B cell (primary cell): ENCODE measurements at regions not wholly inside any gene's neighbourhood (a gene's known extent, or its start where the extent isn't known, plus 50 kb on each side); places are given as distances from the start of the nearest gene placed in this dataset.

Source experiments
- ATAC-seq: fragments of 200-7000 bp; cut with Tn5 transposase; one replicate; pipeline ENCODE4 v1.10.0; 2021; ENCODE audit warnings: low read depth, mild to moderate bottlenecking, moderate number of reproducible peaks, moderate library complexity
- CTCF ChIA-PET: fragments of 350-600 bp; sonication (Branson Sonifier 250); formaldehyde crosslinking; loops from one replicate; lab custom pipeline; 2021; ENCODE audit warnings: antibody characterized with exemption, inconsistent platforms; lab: Charles Lee
- POLR2A ChIA-PET: fragments of 350-600 bp; sonication (Branson Sonifier 250); formaldehyde crosslinking; loops from one replicate; lab custom pipeline; 2021; ENCODE audit warnings: antibody characterized with exemption; lab: Charles Lee
- DNase-seq: peaks from one replicate; pipeline ENCODE4 v3.0.0; 2013
- H2AFZ ChIP-seq: 2 replicates; pipeline ENCODE4 v1.6.1; 2012; ENCODE audit warnings: mild to moderate bottlenecking, low read depth, low read length; ENCODE audit not compliant: insufficient read depth, poor library complexity, severe bottlenecking
- H3K27ac ChIP-seq, 2 donors: 1 replicate in 1 of 2; 2 replicates in 1 of 2; pipeline ENCODE4 v1.5.1; 2012 to 2013; ENCODE audit warnings: low read length in 2 of 2, mild to moderate bottlenecking in 2 of 2, moderate library complexity in 1 of 2
- H3K27me3 ChIP-seq, 4 experiments: fragments of 200-600 bp in 1 of 4; sonication (generic) in 1 of 4; replicated peaks in 1 of 4; 1 replicate in 2 of 4; 2 replicates in 2 of 4; pipeline versions ENCODE4 v1.6.1 to v1.7.0; 2013 to 2016; ENCODE audit warnings: low read length in 3 of 4, mild to moderate bottlenecking in 2 of 4, mixed read lengths in 1 of 4, moderate library complexity in 1 of 4; ENCODE audit not compliant: insufficient read depth in 4 of 4, control insufficient read depth in 3 of 4; ENCODE audit errors: control extremely low read depth in 1 of 4
- H3K36me3 ChIP-seq, 2 experiments: replicated peaks in 1 of 2; 1 replicate in 1 of 2; 2 replicates in 1 of 2; pipeline versions ENCODE4 v1.6.1 to v1.7.1; 2013; ENCODE audit warnings: low read length in 1 of 2; ENCODE audit not compliant: insufficient read depth in 2 of 2, control insufficient read depth in 1 of 2; ENCODE audit errors: control extremely low read depth in 1 of 2, extremely low read depth in 1 of 2
- H3K4me1 ChIP-seq, 2 donors: fragments of 200-600 bp in 1 of 2; sonication (generic) in 1 of 2; 1 replicate in 1 of 2; 2 replicates in 1 of 2; pipeline versions ENCODE4 v1.5.1 to v1.6.1; 2013 to 2017; ENCODE audit warnings: low read length in 2 of 2; ENCODE audit not compliant: control insufficient read depth in 2 of 2, insufficient read depth in 2 of 2
- H3K4me2 ChIP-seq: replicated peaks from 2 replicates; pipeline ENCODE3; 2012; ENCODE audit warnings: mild to moderate bottlenecking, low read depth, low read length; ENCODE audit not compliant: poor library complexity, severe bottlenecking
- H3K4me3 ChIP-seq, 5 experiments: fragments of 200-600 bp in 1 of 5; sonication (generic) in 1 of 5; 1 replicate in 3 of 5; 2 replicates in 2 of 5; pipeline versions ENCODE4 v1.5.1 to v1.7.0; 2011 to 2016; ENCODE audit warnings: low read length in 4 of 5, mild to moderate bottlenecking in 4 of 5, low read depth in 2 of 5, control low read depth in 1 of 5, moderate library complexity in 1 of 5; ENCODE audit not compliant: insufficient read depth in 1 of 5; ENCODE audit errors: control extremely low read depth in 1 of 5, extremely low read depth in 1 of 5
- H3K79me2 ChIP-seq: fragments of 200-600 bp; sonication (generic); one replicate; pipeline ENCODE4 v1.6.0; 2016; ENCODE audit warnings: low read length; ENCODE audit not compliant: control insufficient read depth, insufficient read depth
- H3K9ac ChIP-seq: fragments of 200-600 bp; sonication (generic); 2 replicates; pipeline ENCODE4 v1.6.1; 2017; ENCODE audit warnings: mild to moderate bottlenecking, low read length, moderate library complexity
- H3K9me3 ChIP-seq, 3 donors: one replicate each; pipeline versions ENCODE4 v1.6.1 to v1.7.1; 2013; ENCODE audit warnings: low read length in 2 of 3; ENCODE audit not compliant: control insufficient read depth in 2 of 3, insufficient read depth in 1 of 3; ENCODE audit errors: control extremely low read depth in 1 of 3
- H4K20me1 ChIP-seq: 2 replicates; pipeline ENCODE4 v1.6.0; 2012; ENCODE audit warnings: mild to moderate bottlenecking, low read length; ENCODE audit not compliant: insufficient read depth, control insufficient read depth, poor library complexity, severe bottlenecking
- H3K27ac Mint-ChIP-seq: one replicate; pipeline ENCODE4 v1.8.0; 2021; ENCODE audit warnings: mixed read lengths
- H3K27me3 Mint-ChIP-seq: one replicate; pipeline ENCODE4 v1.8.0; 2021; ENCODE audit warnings: mixed read lengths
- H3K4me1 Mint-ChIP-seq: one replicate; pipeline ENCODE4 v1.8.0; 2021; ENCODE audit warnings: mixed read lengths
- H3K4me3 Mint-ChIP-seq: one replicate; pipeline ENCODE4 v1.8.0; 2021; ENCODE audit warnings: mixed read lengths
- H3K9me3 Mint-ChIP-seq: one replicate; pipeline ENCODE4 v1.8.0; 2022; ENCODE audit warnings: mixed read lengths; ENCODE audit not compliant: insufficient read depth
- CTCF ChIP-seq: fragments of 200-600 bp; IDR thresholded peaks from one replicate; pipeline ENCODE4 v1.8.0; 2022; ENCODE audit warnings: antibody characterized with exemption, mild to moderate bottlenecking
- EZH2 ChIP-seq: IDR thresholded peaks from 2 replicates; pipeline ENCODE4 v1.6.1; 2012; ENCODE audit warnings: borderline replicate concordance, low read depth, mild to moderate bottlenecking, moderate library complexity, low read length; ENCODE audit not compliant: insufficient read depth, poor library complexity, severe bottlenecking
- WGBS: methylation state at CpG from one replicate; pipeline ENCODE4 v1.1.5; 2013; ENCODE audit warnings: missing lambda C conversion rate; ENCODE audit not compliant: insufficient coverage; 5-methylcytosine and 5-hydroxymethylcytosine counted together
- intact Hi-C: fragments of 100-400 bp; cut with micrococcal nuclease; formaldehyde crosslinking; loops from one replicate; pipeline ENCODE4 v1.10.0; 2022

- Mint-ChIP-seq H3K27ac (no peak overlapping the region), H3K4me1 (no peaks in the 10 kb centered on the region), H3K4me3 (no peak overlapping the region), H3K27me3 (peaks cover 25% of the 10 kb centered on the region), H3K9me3 (no peaks in the 10 kb centered on the region)
- H3K9ac ChIP-seq: no peak overlapping the region
- no peaks in the 10 kb centered on the region for H3K4me1 ChIP-seq
- TF ChIP-seq CTCF: no peak
- DNase-seq: no peak
- no peak overlapping the region for H3K27ac ChIP-seq
- H3K4me2 ChIP-seq: no peak overlapping the region
- no peaks in the 10 kb centered on the region for H4K20me1 ChIP-seq
- H2AFZ ChIP-seq: no peak overlapping the region
- no peaks in the 10 kb centered on the region for H3K9me3 ChIP-seq
- no peak overlapping the region for H3K4me3 ChIP-seq
- POLR2A ChIA-PET: no interaction called here
- ATAC-seq: no peak
- no peaks in the 10 kb centered on the region for H3K36me3 ChIP-seq
- peaks cover 0 to 3% (median 0%) of the 10 kb centered on the region in 4 experiments for H3K27me3 ChIP-seq
- CTCF ChIA-PET: no interaction called here
- intact Hi-C loops: no loop called here
- 90% methylated on average over 2 of the region's 6 CpGs for WGBS
- H3K79me2 ChIP-seq: no peaks in the 10 kb centered on the region
These were observed 537.7 kb upstream of the MDFIC2 start for GRCh38 chr3:70849911-70850699.

GRCh38 chr3:70840106-70840870 is 527.9 kb upstream of the MDFIC2 start:
- Histone ChIP-seq H2AFZ (no peak overlapping the region), H3K27me3 (no peaks in the 10 kb centered on the region), H3K9ac (no peak overlapping the region), H3K4me1 (no peaks in the 10 kb centered on the region), H4K20me1 (no peaks in the 10 kb centered on the region), H3K36me3 (no peaks in the 10 kb centered on the region), H3K27ac (no peak overlapping the region), H3K79me2 (no peaks in the 10 kb centered on the region), H3K4me3 (no peak overlapping the region), H3K4me2 (no peak overlapping the region), H3K9me3 (no peaks in the 10 kb centered on the region)
- ChIA-PET CTCF (no interaction called here), POLR2A (no interaction called here)
- H3K4me3 Mint-ChIP-seq: no peak overlapping the region
- no peak overlapping the region for H3K27ac Mint-ChIP-seq
- no peak for ATAC-seq
- H3K9me3 Mint-ChIP-seq: no peaks in the 10 kb centered on the region
- 73% methylated on average over 3 of the region's 4 CpGs for WGBS
- intact Hi-C loops: no loop called here
- peaks cover 14% of the 10 kb centered on the region for H3K27me3 Mint-ChIP-seq
- TF ChIP-seq EZH2: no peak
- TF ChIP-seq CTCF: no peak
- H3K4me1 Mint-ChIP-seq: no peaks in the 10 kb centered on the region
- no peak for DNase-seq
